DOHH2 (cell line): ENCODE measurements at regions not wholly inside any gene's neighbourhood (a gene's known extent, or its start where the extent isn't known, plus 50 kb on each side); places are given as distances from the start of the nearest gene placed in this dataset.

Source experiments
- H3F3A ChIP-seq: fragments of 200-600 bp; sonication (generic), shearing (Covaris generic); 2 replicates; pipeline ENCODE4 v1.6.0; 2016; ENCODE audit warnings: antibody characterized with exemption, mild to moderate bottlenecking; ENCODE audit not compliant: control insufficient read depth, insufficient read depth
- H3K27ac ChIP-seq: fragments of 200-600 bp; sonication (generic); 2 replicates; pipeline ENCODE4 v1.5.1; 2014; ENCODE audit warnings: low read depth, mild to moderate bottlenecking, low read length, moderate library complexity
- H3K27me3 ChIP-seq: fragments of 200-600 bp; sonication (generic); 2 replicates; pipeline ENCODE4 v1.6.1; 2014; ENCODE audit warnings: mild to moderate bottlenecking, low read length, mixed read lengths; ENCODE audit not compliant: control insufficient read depth
- H3K36me3 ChIP-seq: fragments of 200-600 bp; sonication (generic); 2 replicates; pipeline ENCODE4 v1.6.1; 2014; ENCODE audit warnings: mild to moderate bottlenecking, low read length, moderate library complexity, mixed read lengths; ENCODE audit not compliant: control insufficient read depth
- H3K4me1 ChIP-seq: fragments of 200-600 bp; sonication (generic); 2 replicates; pipeline ENCODE4 v1.6.1; 2014; ENCODE audit warnings: mild to moderate bottlenecking, low read length, mixed read lengths; ENCODE audit not compliant: control insufficient read depth
- H3K4me2 ChIP-seq: fragments of 200-600 bp; sonication (generic); 2 replicates; pipeline ENCODE4 v1.6.0; 2014; ENCODE audit warnings: mild to moderate bottlenecking, low read length, moderate library complexity
- H3K4me3 ChIP-seq: fragments of 200-600 bp; sonication (generic); 2 replicates; pipeline ENCODE4 v1.5.1; 2014; ENCODE audit warnings: mild to moderate bottlenecking, low read length, mixed read lengths
- H3K79me2 ChIP-seq: fragments of 200-600 bp; sonication (generic); 2 replicates; pipeline ENCODE4 v1.6.1; 2014; ENCODE audit warnings: mild to moderate bottlenecking, low read length, mixed read lengths; ENCODE audit not compliant: control insufficient read depth
- H3K9me2 ChIP-seq: fragments of 200-600 bp; sonication (generic); replicated peaks from 2 replicates; pipeline ENCODE4 v1.6.1; 2014; ENCODE audit warnings: mild to moderate bottlenecking, low read length, mixed read lengths; ENCODE audit not compliant: control insufficient read depth
- H3K9me3 ChIP-seq: fragments of 200-600 bp; sonication (generic); 2 replicates; pipeline ENCODE4 v1.6.1; 2014; ENCODE audit warnings: antibody characterized with exemption, low read length, mixed read lengths; ENCODE audit not compliant: control insufficient read depth, insufficient read depth
- H4K20me1 ChIP-seq: fragments of 200-600 bp; sonication (generic); 2 replicates; pipeline ENCODE4 v1.6.0; 2014; ENCODE audit warnings: low read depth, mild to moderate bottlenecking, antibody characterized with exemption, low read length, moderate library complexity; ENCODE audit not compliant: control insufficient read depth, insufficient read depth
- EZH2phosphoT487 ChIP-seq: fragments of 200-600 bp; sonication (generic); IDR thresholded peaks from 2 replicates; pipeline ENCODE4 v1.6.1; 2017; ENCODE audit warnings: borderline replicate concordance, mild to moderate bottlenecking, antibody characterized with exemption, low read length, moderate library complexity, mixed read lengths
- TF ChIP-seq, protein P1 (sequence below): fragments of 200-600 bp; sonication (generic); IDR thresholded peaks from one replicate; pipeline ENCODE4 v1.5.1; 2014; ENCODE audit warnings: antibody characterized with exemption, mild to moderate bottlenecking, low read depth, low read length; ENCODE audit not compliant: poor library complexity, severe bottlenecking

DNA sequence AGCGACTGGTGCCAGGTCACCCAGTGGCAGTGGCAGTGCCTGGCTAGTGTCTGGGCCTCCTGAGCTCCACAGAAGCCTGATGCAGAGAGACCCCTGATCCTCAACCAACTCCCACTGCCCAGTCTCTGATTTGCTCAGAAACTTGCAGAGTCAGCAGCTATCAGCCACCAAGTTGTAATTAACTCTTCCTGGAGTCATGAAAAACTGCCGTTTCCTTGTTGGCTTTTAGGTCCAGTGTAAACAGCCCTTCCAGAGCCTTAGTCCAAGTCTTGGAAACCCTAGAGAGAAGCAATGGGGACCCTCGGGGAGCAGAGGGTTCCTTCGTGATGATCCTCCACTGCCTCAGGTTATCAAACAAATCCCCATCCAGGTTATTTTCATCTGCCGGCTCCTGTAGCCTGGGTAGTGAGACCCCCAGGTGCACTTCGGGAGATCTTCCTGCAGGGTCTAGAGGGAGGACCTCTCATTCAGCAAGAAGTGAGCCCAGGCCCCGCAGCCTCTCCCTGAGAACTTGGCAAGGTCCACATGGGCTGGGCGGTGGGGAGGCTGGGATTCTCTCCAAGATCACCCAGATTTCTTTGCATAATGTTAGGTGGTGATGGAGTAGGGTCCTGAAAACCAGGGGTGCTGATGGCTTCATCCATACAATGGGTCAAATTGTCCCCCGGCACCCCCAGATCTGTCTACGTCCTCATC lies 137.7 kb upstream of the HDAC4 start:
- Histone ChIP-seq H3F3A (no peaks in the 10 kb centered on the region), H3K27me3 (no peaks in the 10 kb centered on the region), H3K27ac (no peak overlapping the region), H3K79me2 (no peaks in the 10 kb centered on the region), H3K4me1 (no peaks in the 10 kb centered on the region), H4K20me1 (no peaks in the 10 kb centered on the region), H3K36me3 (no peaks in the 10 kb centered on the region), H3K4me2 (no peak overlapping the region), H3K9me3 (no peaks in the 10 kb centered on the region), H3K9me2 (no peaks in the 10 kb centered on the region), H3K4me3 (no peak overlapping the region)
- no peak for TF ChIP-seq EZH2phosphoT487
- TF ChIP-seq, protein P1, sequence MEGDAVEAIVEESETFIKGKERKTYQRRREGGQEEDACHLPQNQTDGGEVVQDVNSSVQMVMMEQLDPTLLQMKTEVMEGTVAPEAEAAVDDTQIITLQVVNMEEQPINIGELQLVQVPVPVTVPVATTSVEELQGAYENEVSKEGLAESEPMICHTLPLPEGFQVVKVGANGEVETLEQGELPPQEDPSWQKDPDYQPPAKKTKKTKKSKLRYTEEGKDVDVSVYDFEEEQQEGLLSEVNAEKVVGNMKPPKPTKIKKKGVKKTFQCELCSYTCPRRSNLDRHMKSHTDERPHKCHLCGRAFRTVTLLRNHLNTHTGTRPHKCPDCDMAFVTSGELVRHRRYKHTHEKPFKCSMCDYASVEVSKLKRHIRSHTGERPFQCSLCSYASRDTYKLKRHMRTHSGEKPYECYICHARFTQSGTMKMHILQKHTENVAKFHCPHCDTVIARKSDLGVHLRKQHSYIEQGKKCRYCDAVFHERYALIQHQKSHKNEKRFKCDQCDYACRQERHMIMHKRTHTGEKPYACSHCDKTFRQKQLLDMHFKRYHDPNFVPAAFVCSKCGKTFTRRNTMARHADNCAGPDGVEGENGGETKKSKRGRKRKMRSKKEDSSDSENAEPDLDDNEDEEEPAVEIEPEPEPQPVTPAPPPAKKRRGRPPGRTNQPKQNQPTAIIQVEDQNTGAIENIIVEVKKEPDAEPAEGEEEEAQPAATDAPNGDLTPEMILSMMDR = no peak

DNA sequence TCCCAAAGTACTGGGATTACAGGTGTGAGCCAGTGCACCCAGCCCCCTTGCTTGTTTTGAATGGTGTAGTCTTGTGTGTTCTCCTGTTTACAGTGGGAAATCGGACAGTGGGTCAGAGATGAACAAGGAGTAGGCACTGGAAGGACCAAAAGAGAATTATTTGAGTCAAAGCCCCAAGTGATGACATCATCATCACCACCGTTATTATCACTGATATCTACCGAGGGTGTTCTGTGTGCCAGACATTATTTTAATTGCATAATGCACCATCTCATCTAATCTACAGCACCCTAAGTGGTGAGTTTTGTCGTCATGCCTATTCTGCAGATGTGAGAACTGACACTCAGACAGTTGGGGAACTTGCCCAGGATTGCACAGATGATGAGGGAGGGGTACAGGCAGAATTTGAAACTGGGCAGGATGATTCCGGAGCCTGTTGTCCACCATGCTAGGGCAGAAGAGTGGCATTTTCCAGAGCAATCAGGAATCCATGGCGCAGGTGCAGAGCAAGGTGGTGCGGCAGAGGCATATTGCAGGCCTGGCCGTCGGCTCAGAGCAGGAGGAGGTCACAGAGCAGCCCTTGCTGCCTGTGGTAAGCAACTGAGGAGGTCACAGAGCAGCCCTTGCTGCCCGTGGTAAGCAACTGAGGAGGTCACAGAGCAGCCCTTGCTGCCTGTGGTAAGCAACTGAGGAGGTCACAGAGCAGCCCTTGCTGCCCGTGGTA lies 137.0 kb upstream of the HDAC4 start:
- Histone ChIP-seq H4K20me1 (no peaks in the 10 kb centered on the region), H3K9me2 (no peaks in the 10 kb centered on the region), H3K27ac (no peak overlapping the region), H3F3A (no peaks in the 10 kb centered on the region), H3K36me3 (no peaks in the 10 kb centered on the region), H3K9me3 (no peaks in the 10 kb centered on the region), H3K79me2 (no peaks in the 10 kb centered on the region), H3K4me3 (no peak overlapping the region), H3K27me3 (no peaks in the 10 kb centered on the region), H3K4me2 (no peak overlapping the region), H3K4me1 (no peaks in the 10 kb centered on the region)
- TF ChIP-seq, protein P1 = no peak
- TF ChIP-seq EZH2phosphoT487 = no peak

DNA sequence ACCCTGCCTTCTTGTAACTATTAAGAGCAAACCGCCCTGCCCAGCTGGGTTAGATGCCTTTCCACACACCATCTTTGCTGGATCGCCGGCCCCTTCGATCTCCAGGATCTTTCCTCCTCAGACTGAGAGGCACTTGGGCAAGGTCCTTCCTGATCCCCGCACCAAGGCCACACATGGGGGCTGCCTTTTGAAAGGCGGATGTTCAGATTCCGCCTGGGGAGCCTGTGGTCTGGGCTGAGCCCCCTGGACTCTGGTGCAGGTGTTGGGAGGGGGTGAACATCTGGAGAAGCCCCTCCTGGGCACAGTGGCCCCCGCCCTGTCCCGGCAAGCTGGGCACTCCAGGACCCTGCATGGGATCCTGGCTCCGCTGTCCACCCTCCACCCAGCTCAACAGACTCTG lies 135.4 kb upstream of the HDAC4 start:
- H3K4me2 ChIP-seq = no peak overlapping the region
- H3K27ac ChIP-seq = no peak overlapping the region
- H4K20me1 ChIP-seq = no peaks in the 10 kb centered on the region
- no peak overlapping the region for H3K4me3 ChIP-seq
- H3K79me2 ChIP-seq = no peaks in the 10 kb centered on the region
- no peaks in the 10 kb centered on the region for H3F3A ChIP-seq
- H3K4me1 ChIP-seq = no peaks in the 10 kb centered on the region
- H3K9me3 ChIP-seq = no peaks in the 10 kb centered on the region
- H3K36me3 ChIP-seq = no peaks in the 10 kb centered on the region
- no peaks in the 10 kb centered on the region for H3K9me2 ChIP-seq
- H3K27me3 ChIP-seq = no peaks in the 10 kb centered on the region
- no peak for TF ChIP-seq EZH2phosphoT487
- TF ChIP-seq, protein P1 = no peak
